ENCODE measurements at regions not wholly inside any gene's neighbourhood (a gene's known extent, or its start where the extent isn't known, plus 50 kb on each side); places are given as distances from the start of the nearest gene placed in this dataset.

DNA sequence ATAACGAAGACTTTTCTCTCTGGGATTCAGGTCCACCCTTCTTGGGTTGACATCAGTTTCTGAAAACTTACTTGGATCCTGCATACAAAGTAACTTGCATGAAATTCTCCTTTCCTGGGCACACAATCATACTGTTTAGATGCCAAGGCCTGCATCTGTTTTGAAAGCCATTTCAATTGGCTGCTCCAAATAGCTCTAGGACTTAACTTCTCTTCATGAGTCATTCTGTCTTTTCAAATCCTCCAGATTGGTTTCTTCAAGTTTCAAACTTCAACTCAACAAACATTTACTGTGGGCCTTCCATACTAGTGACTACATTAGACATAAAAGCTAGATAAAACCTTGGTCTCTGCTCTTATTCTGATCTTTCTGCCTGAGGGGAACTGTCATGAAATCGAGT lies 54.8 kb upstream of the HMHB1 start:
- Histone ChIP-seq H3K79me2 (ENCODE audit: insufficient read depth, low read length) (no peaks in the 10 kb centered on the region), H4K20me1 (ENCODE audit: control insufficient read depth, insufficient read depth, insufficient read length) (no peaks in the 10 kb centered on the region), H2BK120ac (ENCODE audit: low read depth, low read length, poor library complexity, severe bottlenecking) (no peak overlapping the region), H2BK20ac (ENCODE audit: low read depth, low read length, poor library complexity, severe bottlenecking) (no peak overlapping the region), H3K23ac (ENCODE audit: insufficient read length, low read depth, low read length) (no peak overlapping the region), H4K8ac (replicated peaks; ENCODE audit: insufficient read length, low read depth, low read length) (no peak overlapping the region), H3K79me1 (ENCODE audit: insufficient read depth, low read depth, low read length, poor library complexity, severe bottlenecking) (no peaks in the 10 kb centered on the region), H3K4me1 (ENCODE audit: insufficient read depth, low read length) (no peaks in the 10 kb centered on the region), H3T11ph (ENCODE audit: low read length) (no peak overlapping the region), H4K91ac (ENCODE audit: insufficient read length, low read depth, low read length) (no peak overlapping the region), H3K27me3 (ENCODE audit: insufficient read depth, low read length) (no peaks in the 10 kb centered on the region), H3K23me2 (ENCODE audit: insufficient read length, low read depth, low read length, poor library complexity, severe bottlenecking) (no peaks in the 10 kb centered on the region), H3K9ac (ENCODE audit: extremely low read depth, insufficient read length, low read length) (no peak overlapping the region), H2AFZ (ENCODE audit: low read length) (no peak overlapping the region), H2AK5ac (ENCODE audit: insufficient read length, low read length) (no peak overlapping the region), H3K9me3 (ENCODE audit: control insufficient read depth, low read depth, low read length) (no peaks in the 10 kb centered on the region), H3K4me2 (ENCODE audit: insufficient read depth, insufficient read length, low read length) (no peak overlapping the region), H3K4ac (ENCODE audit: low read depth, low read length) (no peak overlapping the region), H3K14ac (ENCODE audit: insufficient read depth, low read length) (no peak overlapping the region), H2BK15ac (ENCODE audit: low read depth, low read length) (no peak overlapping the region), H2BK5ac (ENCODE audit: insufficient read length, low read length) (no peak overlapping the region), H3K56ac (ENCODE audit: insufficient read length, low read depth, low read length) (no peak overlapping the region), H3K18ac (ENCODE audit: insufficient read length, low read depth, low read length) (no peak overlapping the region), H2BK12ac (ENCODE audit: insufficient read length, low read depth, low read length) (no peak overlapping the region), H3K27ac (ENCODE audit: insufficient read length, low read depth, low read length) (no peak overlapping the region), H4K5ac (ENCODE audit: insufficient read length, low read depth, low read length) (no peak overlapping the region)
- Mint-ChIP-seq H3K4me1 (peaks cover 2 to 3% of the 10 kb centered on the region in 2 experiments; a peak in 3 of 4 replicates), H3K36me3 (ENCODE audit: insufficient read depth in 1 of 3, low read depth in 3 of 3) (no peaks in the 10 kb centered on the region), H3K4me3 (no peak overlapping the region), H3K27ac (no peak overlapping the region), H3K9me3 (no peaks in the 10 kb centered on the region), H3K27me3 (ENCODE audit: low read depth) (no peaks in the 10 kb centered on the region)
- DNase-seq: no peak
- no peak for TF ChIP-seq CTCF (conservative IDR thresholded peaks at IDR 0.05)
- WGBS (ENCODE audit: extremely low coverage, insufficient read length, low lambda C conversion rate): no CpG with 5 or more reads among the region's 2 CpGs

Data from H9 (cell line).